HEK293T (cell line): ENCODE measurements at regions not wholly inside any gene's neighbourhood (a gene's known extent, or its start where the extent isn't known, plus 50 kb on each side); places are given as distances from the start of the nearest gene placed in this dataset.

Source experiments
- CTCF ChIA-PET: fragments of 350-600 bp; formaldehyde crosslinking; extraction: SDS; loops from one replicate; lab custom pipeline; 2021; ENCODE audit warnings: antibody characterized with exemption, inconsistent platforms; lab: Yijun Ruan, JAX
- POLR2A ChIA-PET: fragments of 350-600 bp; formaldehyde crosslinking; extraction: SDS; loops from one replicate; lab custom pipeline; 2020; ENCODE audit warnings: antibody characterized with exemption, inconsistent platforms; lab: Yijun Ruan, JAX
- DNase-seq: peaks from one replicate; pipeline ENCODE4 v3.0.0; 2012; ENCODE audit warnings: mixed read lengths; ENCODE audit errors: extremely low spot score
- ARNT ChIP-seq: fragments of 450-650 bp; IDR thresholded peaks from 2 replicates; pipeline ENCODE4 v1.6.1; 2017; ENCODE audit warnings: mild to moderate bottlenecking
- BHLHE40 ChIP-seq: fragments of 450-650 bp; IDR thresholded peaks from 2 replicates; pipeline ENCODE4 v1.6.1; 2016; ENCODE audit warnings: mild to moderate bottlenecking, moderate library complexity, borderline replicate concordance
- CTBP1 ChIP-seq: fragments of 450-650 bp; IDR thresholded peaks from 2 replicates; pipeline ENCODE4 v1.6.1; 2016; ENCODE audit warnings: borderline replicate concordance
- ELF4 ChIP-seq: fragments of 450-650 bp; IDR thresholded peaks from 2 replicates; pipeline ENCODE4 v1.6.1; 2017; ENCODE audit warnings: antibody characterized with exemption
- FOXA1 ChIP-seq: fragments of 450-650 bp; IDR thresholded peaks from 2 replicates; pipeline ENCODE4 v1.6.1; 2016; ENCODE audit warnings: mild to moderate bottlenecking
- FOXK2 ChIP-seq: fragments of 450-650 bp; IDR thresholded peaks from 2 replicates; pipeline ENCODE4 v1.6.1; 2016; ENCODE audit warnings: mild to moderate bottlenecking
- FOXM1 ChIP-seq: fragments of 450-650 bp; IDR thresholded peaks from 2 replicates; pipeline ENCODE4 v1.6.1; 2017; ENCODE audit warnings: mild to moderate bottlenecking, borderline replicate concordance
- HDGF ChIP-seq: fragments of 450-650 bp; IDR thresholded peaks from 2 replicates; pipeline ENCODE4 v1.6.1; 2017; ENCODE audit warnings: antibody characterized with exemption, borderline replicate concordance
- L3MBTL2 ChIP-seq: fragments of 450-650 bp; conservative IDR thresholded peaks from 2 replicates; pipeline ENCODE4 v1.6.1; 2016; ENCODE audit warnings: mild to moderate bottlenecking
- LEF1 ChIP-seq: fragments of 450-650 bp; IDR thresholded peaks from 2 replicates; pipeline ENCODE4 v1.6.1; 2017; ENCODE audit warnings: mild to moderate bottlenecking, borderline replicate concordance
- NFRKB ChIP-seq: fragments of 450-650 bp; IDR thresholded peaks from 2 replicates; pipeline ENCODE4 v1.6.1; 2016; ENCODE audit warnings: mild to moderate bottlenecking, moderate library complexity
- PKNOX1 ChIP-seq: fragments of 450-650 bp; IDR thresholded peaks from 2 replicates; pipeline ENCODE4 v1.6.1; 2016
- SP1 ChIP-seq: fragments of 450-650 bp; IDR thresholded peaks from 2 replicates; pipeline ENCODE4 v1.6.1; 2017
- SUZ12 ChIP-seq: fragments of 450-650 bp; IDR thresholded peaks from 2 replicates; pipeline ENCODE4 v1.6.1; 2016; ENCODE audit warnings: mild to moderate bottlenecking
- TARDBP ChIP-seq: fragments of 450-650 bp; IDR thresholded peaks from 2 replicates; pipeline ENCODE4 v1.6.1; 2016
- ZNF384 ChIP-seq: fragments of 450-650 bp; IDR thresholded peaks from 2 replicates; pipeline ENCODE4 v1.6.1; 2016

GRCh38 chr5:159768243-159768642 lies 148.0 kb upstream of the ADRA1B start:
- no peak for DNase-seq
- no peak for TF ChIP-seq TARDBP
- no peak for TF ChIP-seq FOXK2
- TF ChIP-seq BHLHE40, result no peak
- no peak for TF ChIP-seq NFRKB
- TF ChIP-seq FOXM1, result no peak
- TF ChIP-seq CTBP1, result no peak
- no peak for TF ChIP-seq ARNT
- POLR2A ChIA-PET, result no interaction called here
- CTCF ChIA-PET, result no interaction called here

GRCh38 chr5:159772698-159773061 lies 143.6 kb upstream of the ADRA1B start:
- DNase-seq, result no peak
- POLR2A ChIA-PET, result no interaction called here
- TF ChIP-seq BHLHE40, result no peak
- TF ChIP-seq ZNF384, result no peak
- no peak for TF ChIP-seq LEF1
- TF ChIP-seq FOXK2, result no peak
- no peak for TF ChIP-seq FOXM1
- TF ChIP-seq SUZ12, result no peak
- TF ChIP-seq ELF4, result no peak
- CTCF ChIA-PET, result interaction anchor here (1.3 kb wide), 1 partner anchor 106 kb away, joined by 4 read pairs; no protein-coding TSS in a partner anchor

- ChIA-PET CTCF (interaction anchor here (1.3 kb wide), 1 partner anchor 106 kb away, joined by 4 read pairs; no protein-coding TSS in a partner anchor), POLR2A (no interaction called here)
- peak; percentile 64 for DNase-seq
- TF ChIP-seq L3MBTL2 (peak; percentile 61), TARDBP (no peak), BHLHE40 (no peak), NFRKB (no peak)
Observed at GRCh38 chr5:159773062-159773924, 143.0 kb upstream of the ADRA1B start.

GRCh38 chr5:159774476-159775031 lies 141.7 kb upstream of the ADRA1B start:
- ChIA-PET CTCF (interaction anchor here (0.6 to 1.4 kb wide), 4 partner anchors 10 to 212 kb away, joined by 3 to 4 read pairs (median 3); no protein-coding TSS in a partner anchor), POLR2A (no interaction called here)
- TF ChIP-seq FOXM1, result no peak
- TF ChIP-seq BHLHE40, result no peak
- no peak for DNase-seq

GRCh38 chr5:159775890-159776289 lies 140.4 kb upstream of the ADRA1B start:
- DNase-seq, result no peak
- TF ChIP-seq FOXK2 (no peak), BHLHE40 (no peak), LEF1 (no peak), PKNOX1 (no peak), SP1 (no peak), HDGF (no peak), FOXM1 (no peak), NFRKB (no peak), FOXA1 (no peak), SUZ12 (no peak)
- CTCF ChIA-PET, result no interaction called here
- POLR2A ChIA-PET, result no interaction called here

- POLR2A ChIA-PET, result no interaction called here
- no peak for TF ChIP-seq PKNOX1
- no peak for TF ChIP-seq SP1
- TF ChIP-seq LEF1, result no peak
- no peak for TF ChIP-seq FOXM1
- no peak for TF ChIP-seq TARDBP
- no peak for TF ChIP-seq L3MBTL2
- no peak for TF ChIP-seq ELF4
- DNase-seq, result no peak
- CTCF ChIA-PET, result no interaction called here
Observed at GRCh38 chr5:159777049-159777660, 139.1 kb upstream of the ADRA1B start.

GRCh38 chr5:159779481-159779880 lies 136.8 kb upstream of the ADRA1B start:
- TF ChIP-seq ZNF384 (no peak), PKNOX1 (no peak), FOXM1 (no peak), ELF4 (no peak), ARNT (no peak), HDGF (no peak), L3MBTL2 (no peak), SUZ12 (no peak), LEF1 (no peak), CTBP1 (no peak), TARDBP (no peak)
- ChIA-PET POLR2A (no interaction called here), CTCF (interaction anchor here (0.7 kb wide), 1 partner anchor 198 kb away, joined by 4 read pairs; no protein-coding TSS in a partner anchor)
- DNase-seq, result no peak
